IPS-18c (cell line): ENCODE measurements at regions not wholly inside any gene's neighbourhood (a gene's known extent, or its start where the extent isn't known, plus 50 kb on each side); places are given as distances from the start of the nearest gene placed in this dataset.

Experiments used
- H3K4me3 ChIP-seq: 2 replicates; pipeline ENCODE4 v1.7.0; 2013; ENCODE audit warnings: low read depth, mild to moderate bottlenecking, low read length, moderate library complexity; ENCODE audit not compliant: insufficient read depth
- H3K9me3 ChIP-seq: one replicate; pipeline ENCODE4 v1.6.1; 2013; ENCODE audit warnings: mild to moderate bottlenecking, low read length, moderate library complexity; ENCODE audit not compliant: control insufficient read depth, insufficient read depth

- Histone ChIP-seq H3K9me3 (no peaks in the 10 kb centered on the region), H3K4me3 (no peak overlapping the region)
Measured at GRCh38 chr5:125394661-125395280, 648.3 kb upstream of the ZNF608 start.

- no peak overlapping the region for H3K4me3 ChIP-seq
- no peaks in the 10 kb centered on the region for H3K9me3 ChIP-seq
Measured at GRCh38 chr5:125396462-125396861, 650.0 kb upstream of the ZNF608 start.

- Histone ChIP-seq H3K9me3 (no peaks in the 10 kb centered on the region), H3K4me3 (no peak overlapping the region)
Measured at GRCh38 chr5:125398466-125398865, 652.0 kb upstream of the ZNF608 start.

- Histone ChIP-seq H3K4me3 (no peak overlapping the region), H3K9me3 (no peaks in the 10 kb centered on the region)
Measured at GRCh38 chr5:125399885-125400284, 653.4 kb upstream of the ZNF608 start.

GRCh38 chr5:125401724-125402622 lies 655.5 kb upstream of the ZNF608 start:
- no peaks in the 10 kb centered on the region for H3K9me3 ChIP-seq
- H3K4me3 ChIP-seq: no peak overlapping the region

- no peaks in the 10 kb centered on the region for H3K9me3 ChIP-seq
- H3K4me3 ChIP-seq: no peak overlapping the region
Measured at GRCh38 chr5:125402787-125403186, 656.3 kb upstream of the ZNF608 start.

GRCh38 chr5:125404056-125404455 lies 657.6 kb upstream of the ZNF608 start:
- Histone ChIP-seq H3K4me3 (no peak overlapping the region), H3K9me3 (no peaks in the 10 kb centered on the region)

GRCh38 chr5:125408448-125409233 lies 662.2 kb upstream of the ZNF608 start:
- H3K4me3 ChIP-seq: no peak overlapping the region
- H3K9me3 ChIP-seq: no peaks in the 10 kb centered on the region

- H3K4me3 ChIP-seq: no peak overlapping the region
- H3K9me3 ChIP-seq: no peaks in the 10 kb centered on the region
Measured at GRCh38 chr5:125409234-125409860, 662.9 kb upstream of the ZNF608 start.

GRCh38 chr5:125409861-125410536 lies 663.6 kb upstream of the ZNF608 start:
- Histone ChIP-seq H3K4me3 (no peak overlapping the region), H3K9me3 (no peaks in the 10 kb centered on the region)

- no peaks in the 10 kb centered on the region for H3K9me3 ChIP-seq
- H3K4me3 ChIP-seq: no peak overlapping the region
Measured at GRCh38 chr5:125410537-125411070, 664.2 kb upstream of the ZNF608 start.

GRCh38 chr5:125411071-125411743 lies 664.8 kb upstream of the ZNF608 start:
- H3K4me3 ChIP-seq: no peak overlapping the region
- H3K9me3 ChIP-seq: no peaks in the 10 kb centered on the region

GRCh38 chr5:125411744-125412560 lies 665.5 kb upstream of the ZNF608 start:
- no peaks in the 10 kb centered on the region for H3K9me3 ChIP-seq
- H3K4me3 ChIP-seq: no peak overlapping the region

GRCh38 chr5:125412561-125413495 lies 666.4 kb upstream of the ZNF608 start:
- Histone ChIP-seq H3K9me3 (no peaks in the 10 kb centered on the region), H3K4me3 (no peak overlapping the region)
